NCI-H774 (cell line): ENCODE measurements at regions not wholly inside any gene's neighbourhood (a gene's known extent, or its start where the extent isn't known, plus 50 kb on each side); places are given as distances from the start of the nearest gene placed in this dataset.

Experiments
- DNase-seq: peaks from one replicate; lab custom pipeline; 2025; lab: John Stamatoyannopoulos, UW

GRCh38 chr17:45715787-45716186, 68.3 kb upstream of the CRHR1 start:
- DNase-seq: no peak

GRCh38 chr17:45718791-45719190, 65.3 kb upstream of the CRHR1 start:
- no peak for DNase-seq

GRCh38 chr17:45719335-45720071, 64.6 kb upstream of the CRHR1 start:
- no peak for DNase-seq

GRCh38 chr17:45720386-45720785, 63.7 kb upstream of the CRHR1 start:
- no peak for DNase-seq

- DNase-seq: no peak
These were observed 62.0 kb upstream of the CRHR1 start for GRCh38 chr17:45722161-45722560.

GRCh38 chr17:45729294-45729907, 54.7 kb upstream of the CRHR1 start:
- DNase-seq: no peak

- no peak for DNase-seq
These were observed 53.9 kb upstream of the CRHR1 start for GRCh38 chr17:45730192-45730591.

- no peak for DNase-seq
These were observed 52.7 kb upstream of the CRHR1 start for GRCh38 chr17:45731459-45731858.

GRCh38 chr17:45732926-45733505, 51.1 kb upstream of the CRHR1 start:
- DNase-seq: no peak

GRCh38 chr17:45733781-45734180, 50.3 kb upstream of the CRHR1 start:
- DNase-seq: no peak
